ENCODE measurements at regions not wholly inside any gene's neighbourhood (a gene's known extent, or its start where the extent isn't known, plus 50 kb on each side); places are given as distances from the start of the nearest gene placed in this dataset.

- TF ChIP-seq SP1 (IDR thresholded peaks at IDR 0.05) = no peak
- no peak for TF ChIP-seq BHLHE40 (IDR thresholded peaks at IDR 0.05; ENCODE audit: borderline replicate concordance)
- no peak for TF ChIP-seq FOXM1 (IDR thresholded peaks at IDR 0.05; ENCODE audit: borderline replicate concordance)
- TF ChIP-seq FOXA1 (IDR thresholded peaks at IDR 0.05) = no peak
- TF ChIP-seq TARDBP (IDR thresholded peaks at IDR 0.05) = no peak
- TF ChIP-seq SUZ12 (IDR thresholded peaks at IDR 0.05) = no peak
- TF ChIP-seq NFRKB (IDR thresholded peaks at IDR 0.05) = no peak
- no peak for TF ChIP-seq PKNOX1 (IDR thresholded peaks at IDR 0.05)
- TF ChIP-seq LEF1 (IDR thresholded peaks at IDR 0.05; ENCODE audit: borderline replicate concordance) = no peak
- TF ChIP-seq ARNT (IDR thresholded peaks at IDR 0.05) = no peak
- TF ChIP-seq HDGF (IDR thresholded peaks at IDR 0.05; ENCODE audit: borderline replicate concordance) = no peak
- no peak for TF ChIP-seq ELF4 (IDR thresholded peaks at IDR 0.05)
Measured at GRCh38 chr6:43909474-43910148, 139.6 kb downstream of the VEGFA start.
